Upper lobe of left lung (tissue), 6 donors: ENCODE measurements at regions not wholly inside any gene's neighbourhood (a gene's known extent, or its start where the extent isn't known, plus 50 kb on each side); places are given as distances from the start of the nearest gene placed in this dataset.

Experiments
- ATAC-seq, 2 donors: fragments of 200-7000 bp; cut with Tn5 transposase; one replicate each; pipeline ENCODE4 v1.9.1; 2022; ENCODE audit warnings: mild to moderate bottlenecking in 2 of 2, moderate library complexity in 2 of 2; ENCODE audit not compliant: low FRiP score in 2 of 2
- DNase-seq, 2 donors: peaks; one replicate each; pipeline ENCODE4 v3.0.0-alpha.2; 2019 to 2020
- H3K27ac ChIP-seq, 4 donors: fragments of 200-600 bp; sonication (generic); one replicate each; pipeline ENCODE4 v1.5.1; 2016 to 2019
- H3K27me3 ChIP-seq, 4 donors: fragments of 200-600 bp; sonication (generic); one replicate each; pipeline ENCODE4 v1.5.1; 2017 to 2019
- H3K36me3 ChIP-seq, 4 donors: fragments of 200-600 bp; sonication (generic); one replicate each; pipeline ENCODE4 v1.5.1; 2016 to 2019
- H3K4me1 ChIP-seq, 4 donors: fragments of 200-600 bp; sonication (generic); one replicate each; pipeline ENCODE4 v1.5.1; 2018 to 2019
- H3K4me3 ChIP-seq, 4 donors: fragments of 200-600 bp; sonication (generic); one replicate each; pipeline ENCODE4 v1.5.1; 2017 to 2019; ENCODE audit warnings: mild to moderate bottlenecking in 2 of 4, moderate library complexity in 1 of 4
- H3K9me3 ChIP-seq, 4 donors: fragments of 200-600 bp; sonication (generic); one replicate each; pipeline ENCODE4 v1.5.1; 2018 to 2019
- CTCF ChIP-seq, 6 experiments: fragments of 450-650 bp in 4 of 6; fragments of 200-600 bp in 2 of 6; sonication (generic) in 2 of 6; IDR thresholded peaks; one replicate each; pipeline ENCODE4 v1.5.1; 2016 to 2019; ENCODE audit warnings: antibody characterized with exemption in 6 of 6
- EP300 ChIP-seq, 4 donors: sonication (generic); formaldehyde crosslinking; IDR thresholded peaks; one replicate each; pipeline ENCODE4 v1.5.1; 2017; ENCODE audit warnings: antibody characterized with exemption in 4 of 4, control low read depth in 2 of 4
- POLR2A ChIP-seq, 4 donors: fragments of 450-650 bp; IDR thresholded peaks; one replicate each; pipeline ENCODE4 v1.5.1; 2016 to 2017; ENCODE audit warnings: antibody characterized with exemption in 4 of 4, mild to moderate bottlenecking in 2 of 4
- POLR2AphosphoS5 ChIP-seq, 2 donors: sonication (generic); formaldehyde crosslinking; IDR thresholded peaks; one replicate each; pipeline ENCODE4 v1.5.1; 2017; ENCODE audit warnings: antibody characterized with exemption in 2 of 2
- WGBS, 2 donors: methylation state at CpG; one replicate each; pipeline ENCODE4 v1.1.5; 2017 to 2018; 5-methylcytosine and 5-hydroxymethylcytosine counted together
- donor health status: DM: no; HTN: no; CAD: no; lungs with moderate emphysema.
- donor health status: DM: no; HTN: yes; CAD: no; lungs with severe emphysema.

- DNase-seq, result no peak
These were observed 347.1 kb upstream of the FAM98A start for GRCh38 chr2:33946193-33946592.

GRCh38 chr2:33933203-33933602 lies 334.1 kb upstream of the FAM98A start:
- no peaks in the 10 kb centered on the region for H3K4me1 ChIP-seq
- H3K27me3 ChIP-seq, result no peaks in the 10 kb centered on the region
- no peak for DNase-seq
- no peaks in the 10 kb centered on the region for H3K9me3 ChIP-seq
- H3K4me3 ChIP-seq, result no peak overlapping the region
- H3K27ac ChIP-seq, result no peak overlapping the region
- no peaks in the 10 kb centered on the region for H3K36me3 ChIP-seq
- TF ChIP-seq POLR2A (IDR thresholded peaks at IDR 0.05) (no peak), EP300 (IDR thresholded peaks at IDR 0.05) (no peak), CTCF (IDR thresholded peaks at IDR 0.05) (no peak), POLR2AphosphoS5 (IDR thresholded peaks at IDR 0.05) (no peak)
- ATAC-seq, result no peak

More at GRCh38 chr2:33946193-33946592, 347.1 kb upstream of the FAM98A start:
- H3K4me1 ChIP-seq, result no peaks in the 10 kb centered on the region
- no peaks in the 10 kb centered on the region for H3K9me3 ChIP-seq
- H3K27me3 ChIP-seq, result no peaks in the 10 kb centered on the region
- no peak overlapping the region for H3K4me3 ChIP-seq
- no peak for ATAC-seq
- WGBS, 2 donors, result 75 to 78% methylated on average over 4 of the region's 4 CpGs
- H3K27ac ChIP-seq, result no peak overlapping the region
- TF ChIP-seq EP300 (IDR thresholded peaks at IDR 0.05) (no peak), POLR2A (IDR thresholded peaks at IDR 0.05) (no peak)
- H3K36me3 ChIP-seq, result no peaks in the 10 kb centered on the region

- DNase-seq, result no peak
- Histone ChIP-seq H3K9me3 (no peaks in the 10 kb centered on the region), H3K36me3 (no peaks in the 10 kb centered on the region), H3K4me3 (no peak overlapping the region), H3K27me3 (no peaks in the 10 kb centered on the region), H3K27ac (no peak overlapping the region), H3K4me1 (no peaks in the 10 kb centered on the region)
- TF ChIP-seq CTCF (IDR thresholded peaks at IDR 0.05) (no peak), POLR2AphosphoS5 (IDR thresholded peaks at IDR 0.05) (no peak), EP300 (IDR thresholded peaks at IDR 0.05) (no peak), POLR2A (IDR thresholded peaks at IDR 0.05) (no peak)
- no peak for ATAC-seq
- 86 to 91% methylated on average over 3 of the region's 3 CpGs for WGBS, 2 donors
These were observed 332.1 kb upstream of the FAM98A start for GRCh38 chr2:33931164-33931563.

- no peaks in the 10 kb centered on the region for H3K9me3 ChIP-seq
- ATAC-seq (no peak), DNase-seq (no peak)
- H3K27ac ChIP-seq, result no peak overlapping the region
- H3K27me3 ChIP-seq, result no peaks in the 10 kb centered on the region
- WGBS, 2 donors, result 85 to 96% methylated on average over 4 of the region's 4 CpGs
- TF ChIP-seq EP300 (IDR thresholded peaks at IDR 0.05), result no peak
- H3K4me1 ChIP-seq, result peaks cover 0 to 4% (median 0%) of the 10 kb centered on the region in 4 donors
- H3K36me3 ChIP-seq, result no peaks in the 10 kb centered on the region
- H3K4me3 ChIP-seq, result no peak overlapping the region
These were observed 330.4 kb upstream of the FAM98A start for GRCh38 chr2:33929467-33929866.

GRCh38 chr2:33927756-33928155 lies 328.7 kb upstream of the FAM98A start:
- no peak for TF ChIP-seq EP300 (IDR thresholded peaks at IDR 0.05)
- no peak for TF ChIP-seq POLR2A (IDR thresholded peaks at IDR 0.05)
- no peak for TF ChIP-seq POLR2AphosphoS5 (IDR thresholded peaks at IDR 0.05)
- TF ChIP-seq CTCF (IDR thresholded peaks at IDR 0.05), result no peak
- Histone ChIP-seq H3K4me3 (no peak overlapping the region), H3K36me3 (no peaks in the 10 kb centered on the region), H3K9me3 (no peaks in the 10 kb centered on the region), H3K4me1 (peaks cover 0 to 4% (median 0%) of the 10 kb centered on the region in 4 donors), H3K27ac (no peak overlapping the region), H3K27me3 (no peaks in the 10 kb centered on the region)
- ATAC-seq (no peak), DNase-seq (no peak)
- 44 to 57% methylated on average over 1 of the region's 1 CpG for WGBS, 2 donors

GRCh38 chr2:33925311-33925710 lies 326.2 kb upstream of the FAM98A start:
- WGBS, 2 donors, result 42 to 69% methylated on average over 1 of the region's 1 CpG
- no peak for TF ChIP-seq CTCF (IDR thresholded peaks at IDR 0.05)
- TF ChIP-seq POLR2AphosphoS5 (IDR thresholded peaks at IDR 0.05), result no peak
- TF ChIP-seq EP300 (IDR thresholded peaks at IDR 0.05), result no peak
- no peak for TF ChIP-seq POLR2A (IDR thresholded peaks at IDR 0.05)
- H3K4me1 ChIP-seq, result peaks cover 0 to 4% (median 0%) of the 10 kb centered on the region in 4 donors
- no peak overlapping the region for H3K4me3 ChIP-seq
- no peaks in the 10 kb centered on the region for H3K36me3 ChIP-seq
- ATAC-seq (no peak), DNase-seq (no peak)
- H3K9me3 ChIP-seq, result no peaks in the 10 kb centered on the region
- no peaks in the 10 kb centered on the region for H3K27me3 ChIP-seq
- H3K27ac ChIP-seq, result no peak overlapping the region
